ENCODE measurements at regions not wholly inside any gene's neighbourhood (a gene's known extent, or its start where the extent isn't known, plus 50 kb on each side); places are given as distances from the start of the nearest gene placed in this dataset.
"Not testable (repeated sequence)": the region's sequence is repeated elsewhere in the genome, so short reads cannot be mapped to it uniquely, and the experiment has no call there.

DNA sequence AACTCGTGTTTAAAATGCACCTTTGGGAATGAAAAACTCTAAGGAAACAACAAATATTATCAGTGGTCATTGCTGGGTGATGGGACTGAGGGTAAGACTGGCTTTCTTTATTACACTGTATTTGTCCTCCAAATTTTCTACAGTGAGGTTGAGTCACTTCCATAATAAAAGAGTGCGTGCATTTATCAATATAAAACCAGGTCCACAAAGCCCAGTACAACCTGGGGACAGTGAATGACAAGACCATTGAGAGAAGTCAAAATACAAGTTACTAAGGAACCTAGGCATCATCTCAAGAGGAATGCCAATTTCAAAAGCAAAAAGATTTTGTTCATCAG lies 76.4 kb downstream of the MAGED4 start:
- Histone ChIP-seq H3K4me1 (no peaks in the 10 kb centered on the region), H3K27me3 (no peaks in the 10 kb centered on the region), H3K27ac (peak overlapping the region in 2 of 4 donors; percentile 82 to 88), H3K9me3 (no peaks in the 10 kb centered on the region), H3K4me3 (peak overlapping the region in 2 of 4 donors; percentile 52 to 69), H3K36me3 (no peaks in the 10 kb centered on the region)
- TF ChIP-seq POLR2A (IDR thresholded peaks at IDR 0.05), result no peak
- TF ChIP-seq, protein P1, sequence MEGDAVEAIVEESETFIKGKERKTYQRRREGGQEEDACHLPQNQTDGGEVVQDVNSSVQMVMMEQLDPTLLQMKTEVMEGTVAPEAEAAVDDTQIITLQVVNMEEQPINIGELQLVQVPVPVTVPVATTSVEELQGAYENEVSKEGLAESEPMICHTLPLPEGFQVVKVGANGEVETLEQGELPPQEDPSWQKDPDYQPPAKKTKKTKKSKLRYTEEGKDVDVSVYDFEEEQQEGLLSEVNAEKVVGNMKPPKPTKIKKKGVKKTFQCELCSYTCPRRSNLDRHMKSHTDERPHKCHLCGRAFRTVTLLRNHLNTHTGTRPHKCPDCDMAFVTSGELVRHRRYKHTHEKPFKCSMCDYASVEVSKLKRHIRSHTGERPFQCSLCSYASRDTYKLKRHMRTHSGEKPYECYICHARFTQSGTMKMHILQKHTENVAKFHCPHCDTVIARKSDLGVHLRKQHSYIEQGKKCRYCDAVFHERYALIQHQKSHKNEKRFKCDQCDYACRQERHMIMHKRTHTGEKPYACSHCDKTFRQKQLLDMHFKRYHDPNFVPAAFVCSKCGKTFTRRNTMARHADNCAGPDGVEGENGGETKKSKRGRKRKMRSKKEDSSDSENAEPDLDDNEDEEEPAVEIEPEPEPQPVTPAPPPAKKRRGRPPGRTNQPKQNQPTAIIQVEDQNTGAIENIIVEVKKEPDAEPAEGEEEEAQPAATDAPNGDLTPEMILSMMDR (IDR thresholded peaks at IDR 0.05), result no peak
- no peak for DNase-seq

DNA sequence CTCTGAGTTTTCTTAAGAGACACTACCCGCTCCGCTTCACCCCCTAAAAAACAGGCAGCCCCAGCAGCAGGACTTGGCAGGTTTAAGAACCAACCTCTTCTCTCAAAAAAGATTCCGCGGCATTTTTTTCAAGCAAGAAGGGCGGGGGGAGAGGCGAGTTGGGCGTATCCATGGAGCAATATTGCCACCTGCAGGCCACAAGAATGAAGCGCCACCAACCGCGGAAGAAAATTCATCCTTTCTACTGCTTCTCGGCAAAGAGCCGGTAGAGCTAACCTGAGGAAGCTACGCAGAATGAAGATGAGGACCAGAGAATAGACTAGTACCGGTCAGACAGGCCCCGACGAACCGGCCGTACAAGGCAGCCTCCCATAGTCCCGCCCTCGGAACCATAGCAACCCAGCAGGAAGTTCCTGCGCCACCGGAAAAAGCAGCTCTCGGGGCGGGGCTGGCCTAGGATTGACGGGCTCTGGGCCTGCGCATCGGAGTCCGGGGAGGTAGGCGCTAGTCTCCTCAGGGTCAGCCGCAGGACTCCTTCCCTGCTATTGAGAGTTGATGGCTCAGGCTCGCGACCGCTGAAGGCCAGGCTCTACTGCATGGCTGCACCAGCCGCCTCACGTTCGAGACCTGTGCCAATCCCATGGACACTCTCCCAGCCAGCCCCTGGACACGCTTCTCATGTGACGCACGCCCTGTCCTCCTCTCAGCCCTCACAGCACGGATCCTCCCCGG lies 76.9 kb downstream of the MAGED4 start:
- Histone ChIP-seq H3K4me1 (no peaks in the 10 kb centered on the region), H3K9me3 (no peaks in the 10 kb centered on the region), H3K27me3 (no peaks in the 10 kb centered on the region), H3K27ac (peak overlapping the region; percentile 76 to 88 (median 82)), H3K4me3 (peak overlapping the region; percentile 52 to 69 (median 56)), H3K36me3 (no peaks in the 10 kb centered on the region)
- DNase-seq, result peak; percentile 90 to 98 (median 92)
- TF ChIP-seq, protein P1 (IDR thresholded peaks at IDR 0.05), result peak; percentile 73 to 100 (median 94)
- peak; percentile 17 to 60 for TF ChIP-seq POLR2A (IDR thresholded peaks at IDR 0.05)

DNA sequence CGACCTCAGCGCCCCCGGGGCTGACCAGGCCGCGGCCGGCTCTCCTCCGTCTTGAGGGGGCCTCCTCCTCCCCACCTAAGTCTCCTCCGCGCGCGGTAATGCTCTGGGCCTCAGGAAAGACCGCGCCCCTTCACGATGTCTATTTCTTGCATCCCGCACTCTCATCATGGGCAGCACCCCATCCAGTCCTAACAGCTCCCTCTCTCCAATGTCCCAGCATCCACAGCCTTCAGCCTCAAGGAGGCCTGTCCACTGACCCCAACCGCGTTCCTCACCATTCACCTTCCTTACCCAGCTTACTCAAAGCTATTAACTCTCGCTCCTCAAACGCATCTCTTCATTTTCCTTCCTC lies 77.5 kb downstream of the MAGED4 start:
- Histone ChIP-seq H3K27me3 (no peaks in the 10 kb centered on the region), H3K4me3 (peak overlapping the region; percentile 52 to 69 (median 56)), H3K9me3 (no peaks in the 10 kb centered on the region), H3K36me3 (no peaks in the 10 kb centered on the region), H3K4me1 (no peaks in the 10 kb centered on the region), H3K27ac (peak overlapping the region; percentile 76 to 88 (median 82))
- DNase-seq, result no peak
- TF ChIP-seq, protein P1 (IDR thresholded peaks at IDR 0.05), result no peak
- TF ChIP-seq POLR2A (IDR thresholded peaks at IDR 0.05), result no peak

DNA sequence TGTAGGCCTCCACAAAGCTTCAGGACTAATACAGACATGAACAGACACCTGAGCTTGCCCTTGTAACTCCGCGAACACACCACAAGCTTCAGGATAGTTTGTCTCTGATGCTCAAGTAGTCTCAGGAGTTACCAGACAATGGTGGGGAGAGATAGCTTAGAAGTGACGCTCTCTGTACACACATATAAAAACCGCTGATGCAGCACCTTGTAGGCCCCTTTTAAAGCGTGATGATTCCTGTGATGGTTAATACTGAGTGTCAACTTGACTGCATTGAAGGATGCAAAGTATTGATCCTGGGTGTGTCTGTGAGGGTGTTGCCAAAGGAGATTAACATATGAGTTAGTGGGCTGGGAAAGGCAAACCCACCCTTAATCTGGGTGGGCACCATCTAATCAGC lies 78.7 kb downstream of the MAGED4 start:
- Histone ChIP-seq H3K4me1 (no peaks in the 10 kb centered on the region), H3K27ac (no peak overlapping the region), H3K27me3 (no peaks in the 10 kb centered on the region), H3K4me3 (no peak overlapping the region), H3K9me3 (no peaks in the 10 kb centered on the region), H3K36me3 (no peaks in the 10 kb centered on the region)
- DNase-seq, result no peak
- TF ChIP-seq POLR2A (IDR thresholded peaks at IDR 0.05), result no peak
- TF ChIP-seq, protein P1 (IDR thresholded peaks at IDR 0.05), result no peak

DNA sequence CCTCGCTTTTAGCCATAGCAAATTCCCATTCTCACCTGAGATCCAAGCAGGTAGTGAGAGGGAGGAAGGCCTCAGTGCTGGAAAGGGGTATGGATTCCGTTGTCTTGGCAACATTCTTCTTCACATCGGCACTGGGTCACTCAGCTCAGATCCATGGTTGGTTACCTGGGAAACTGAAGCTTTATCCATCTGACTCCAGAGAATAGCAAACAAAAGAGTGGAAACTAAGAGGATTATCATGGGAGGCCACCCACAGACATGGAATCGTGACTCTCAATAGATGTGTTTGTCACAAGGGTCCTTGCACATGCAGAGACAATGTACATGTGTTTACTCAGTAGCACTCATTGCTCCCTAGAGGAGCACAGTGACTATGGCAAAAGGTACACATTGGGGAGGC lies 81.0 kb downstream of the MAGED4 start:
- Histone ChIP-seq H3K4me1 (no peaks in the 10 kb centered on the region), H3K27me3 (no peaks in the 10 kb centered on the region), H3K36me3 (no peaks in the 10 kb centered on the region), H3K27ac (no peak overlapping the region), H3K9me3 (no peaks in the 10 kb centered on the region), H3K4me3 (no peak overlapping the region)
- TF ChIP-seq, protein P1 (IDR thresholded peaks at IDR 0.05), result no peak
- no peak for TF ChIP-seq POLR2A (IDR thresholded peaks at IDR 0.05)
- DNase-seq, result no peak

DNA sequence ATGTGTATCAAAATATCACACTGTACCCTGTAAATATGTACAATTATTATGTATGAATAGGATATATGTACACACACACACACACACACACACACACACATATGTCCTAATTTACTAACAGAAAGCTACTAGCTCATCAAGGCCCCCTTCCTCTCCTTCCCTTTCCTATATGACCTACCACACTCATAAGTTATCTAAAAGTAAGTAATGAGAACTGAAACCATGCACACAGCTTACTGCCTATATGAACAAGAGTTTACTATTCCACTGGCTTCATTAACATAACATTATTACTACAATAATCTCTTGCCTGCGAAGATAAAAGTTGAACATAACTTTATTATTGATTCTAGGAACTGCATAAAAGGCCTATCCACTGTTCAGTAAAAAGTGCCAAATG lies 83.8 kb downstream of the MAGED4 start:
- DNase-seq, H3K36me3 ChIP-seq, H3K27me3 ChIP-seq, H3K4me1 ChIP-seq, H3K9me3 ChIP-seq, H3K4me3 ChIP-seq, H3K27ac ChIP-seq: not testable (repeated sequence)
